ENCODE measurements at regions not wholly inside any gene's neighbourhood (a gene's known extent, or its start where the extent isn't known, plus 50 kb on each side); places are given as distances from the start of the nearest gene placed in this dataset.

DNA sequence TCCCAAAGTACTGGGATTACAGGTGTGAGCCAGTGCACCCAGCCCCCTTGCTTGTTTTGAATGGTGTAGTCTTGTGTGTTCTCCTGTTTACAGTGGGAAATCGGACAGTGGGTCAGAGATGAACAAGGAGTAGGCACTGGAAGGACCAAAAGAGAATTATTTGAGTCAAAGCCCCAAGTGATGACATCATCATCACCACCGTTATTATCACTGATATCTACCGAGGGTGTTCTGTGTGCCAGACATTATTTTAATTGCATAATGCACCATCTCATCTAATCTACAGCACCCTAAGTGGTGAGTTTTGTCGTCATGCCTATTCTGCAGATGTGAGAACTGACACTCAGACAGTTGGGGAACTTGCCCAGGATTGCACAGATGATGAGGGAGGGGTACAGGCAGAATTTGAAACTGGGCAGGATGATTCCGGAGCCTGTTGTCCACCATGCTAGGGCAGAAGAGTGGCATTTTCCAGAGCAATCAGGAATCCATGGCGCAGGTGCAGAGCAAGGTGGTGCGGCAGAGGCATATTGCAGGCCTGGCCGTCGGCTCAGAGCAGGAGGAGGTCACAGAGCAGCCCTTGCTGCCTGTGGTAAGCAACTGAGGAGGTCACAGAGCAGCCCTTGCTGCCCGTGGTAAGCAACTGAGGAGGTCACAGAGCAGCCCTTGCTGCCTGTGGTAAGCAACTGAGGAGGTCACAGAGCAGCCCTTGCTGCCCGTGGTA is 137.0 kb upstream of the HDAC4 start:
- no peaks in the 10 kb centered on the region for H3K4me1 Mint-ChIP-seq (ENCODE audit: low read depth)
- peaks cover 3% of the 10 kb centered on the region for H3K27me3 Mint-ChIP-seq
- H3K36me3 Mint-ChIP-seq, result no peaks in the 10 kb centered on the region
- no peak overlapping the region for H3K4me3 Mint-ChIP-seq
- H3K9me3 Mint-ChIP-seq (ENCODE audit: low read depth), result no peaks in the 10 kb centered on the region
- no peak overlapping the region for H3K27ac Mint-ChIP-seq

DNA sequence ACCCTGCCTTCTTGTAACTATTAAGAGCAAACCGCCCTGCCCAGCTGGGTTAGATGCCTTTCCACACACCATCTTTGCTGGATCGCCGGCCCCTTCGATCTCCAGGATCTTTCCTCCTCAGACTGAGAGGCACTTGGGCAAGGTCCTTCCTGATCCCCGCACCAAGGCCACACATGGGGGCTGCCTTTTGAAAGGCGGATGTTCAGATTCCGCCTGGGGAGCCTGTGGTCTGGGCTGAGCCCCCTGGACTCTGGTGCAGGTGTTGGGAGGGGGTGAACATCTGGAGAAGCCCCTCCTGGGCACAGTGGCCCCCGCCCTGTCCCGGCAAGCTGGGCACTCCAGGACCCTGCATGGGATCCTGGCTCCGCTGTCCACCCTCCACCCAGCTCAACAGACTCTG is 135.4 kb upstream of the HDAC4 start:
- Mint-ChIP-seq H3K27ac (no peak overlapping the region), H3K27me3 (peaks cover 3% of the 10 kb centered on the region), H3K9me3 (ENCODE audit: low read depth) (no peaks in the 10 kb centered on the region), H3K36me3 (no peaks in the 10 kb centered on the region), H3K4me3 (no peak overlapping the region), H3K4me1 (ENCODE audit: low read depth) (no peaks in the 10 kb centered on the region)

DNA sequence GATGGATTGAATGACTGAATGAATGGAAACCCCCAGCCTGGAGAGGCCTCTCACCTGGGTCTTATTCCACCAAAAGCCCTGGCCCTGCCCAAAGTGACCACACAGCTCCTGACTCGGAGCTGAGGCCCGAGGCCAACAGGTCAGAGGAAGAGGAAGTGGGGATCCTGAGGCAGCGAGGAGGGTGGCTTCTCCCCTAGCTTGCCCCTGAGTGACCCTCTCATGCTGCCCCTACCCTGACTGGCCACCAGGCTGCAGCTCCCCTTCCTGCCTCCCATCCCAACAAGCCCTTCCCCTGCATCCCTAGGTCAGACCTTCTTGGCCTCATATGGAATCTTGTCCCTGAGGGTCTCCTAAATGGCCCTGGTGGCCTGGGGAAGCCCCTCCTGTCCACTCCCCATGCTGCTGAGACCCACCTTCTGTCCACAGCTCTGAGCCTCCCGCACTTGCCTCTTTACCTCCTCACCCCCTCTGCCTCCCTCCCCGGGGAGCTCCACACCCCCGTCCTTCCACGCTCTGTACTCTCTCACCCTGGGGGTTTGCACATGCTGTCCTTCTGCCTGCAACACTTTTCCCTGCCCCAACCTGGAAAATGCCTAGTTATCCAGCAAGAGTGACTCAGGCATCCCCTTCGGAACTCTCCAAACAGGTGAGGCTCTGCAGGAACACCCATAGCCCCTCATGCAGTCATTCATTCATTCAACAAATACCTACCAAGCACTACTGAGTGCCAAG is 134.8 kb upstream of the HDAC4 start:
- H3K9me3 Mint-ChIP-seq (ENCODE audit: low read depth), result no peaks in the 10 kb centered on the region
- H3K27me3 Mint-ChIP-seq, result peaks cover 3% of the 10 kb centered on the region
- no peak overlapping the region for H3K4me3 Mint-ChIP-seq
- no peaks in the 10 kb centered on the region for H3K4me1 Mint-ChIP-seq (ENCODE audit: low read depth)
- no peaks in the 10 kb centered on the region for H3K36me3 Mint-ChIP-seq
- H3K27ac Mint-ChIP-seq, result no peak overlapping the region

DNA sequence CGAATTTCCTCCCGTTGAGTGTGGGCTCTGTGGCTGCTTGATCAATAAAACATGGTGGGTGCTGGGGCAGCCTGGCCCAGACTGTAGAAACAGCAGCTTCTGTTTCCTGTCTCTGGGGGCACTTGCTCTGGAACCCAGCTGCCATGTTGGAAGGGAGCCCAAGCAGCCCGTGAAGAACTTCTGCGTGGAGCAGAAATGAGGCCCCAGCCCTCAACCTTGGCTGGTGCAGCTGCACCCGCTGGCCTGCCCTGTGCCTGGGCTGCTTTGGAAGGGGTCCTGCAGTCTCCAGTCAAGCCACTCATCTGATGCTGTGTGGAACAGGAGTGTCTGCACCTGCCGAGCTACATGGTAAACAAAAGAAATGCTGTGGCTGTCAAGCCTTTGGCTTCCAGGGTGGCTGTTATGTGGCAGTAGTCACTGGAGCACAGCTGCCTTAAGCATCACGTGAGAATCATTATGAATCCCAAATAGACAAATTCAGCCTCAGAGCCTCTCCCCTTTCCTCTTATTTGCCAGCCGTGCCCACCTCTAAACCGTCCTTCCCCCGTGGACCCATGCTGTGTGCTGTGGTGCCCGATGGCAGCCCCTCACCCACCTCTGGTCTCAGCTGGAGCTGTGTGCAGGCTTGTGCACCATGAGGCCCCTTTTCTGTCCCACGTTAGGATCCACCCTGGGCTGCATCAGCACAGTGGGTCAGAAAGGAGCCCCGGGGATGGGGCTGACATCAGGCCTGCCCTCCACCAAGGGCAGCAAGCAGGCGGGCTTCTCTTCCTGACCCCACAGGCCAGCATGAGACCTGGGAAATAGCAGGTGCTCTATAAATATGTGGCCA is 134.0 kb upstream of the HDAC4 start:
- Mint-ChIP-seq H3K9me3 (ENCODE audit: low read depth) (no peaks in the 10 kb centered on the region), H3K4me1 (ENCODE audit: low read depth) (no peaks in the 10 kb centered on the region), H3K27ac (no peak overlapping the region), H3K27me3 (peaks cover 3% of the 10 kb centered on the region), H3K4me3 (no peak overlapping the region), H3K36me3 (no peaks in the 10 kb centered on the region)

DNA sequence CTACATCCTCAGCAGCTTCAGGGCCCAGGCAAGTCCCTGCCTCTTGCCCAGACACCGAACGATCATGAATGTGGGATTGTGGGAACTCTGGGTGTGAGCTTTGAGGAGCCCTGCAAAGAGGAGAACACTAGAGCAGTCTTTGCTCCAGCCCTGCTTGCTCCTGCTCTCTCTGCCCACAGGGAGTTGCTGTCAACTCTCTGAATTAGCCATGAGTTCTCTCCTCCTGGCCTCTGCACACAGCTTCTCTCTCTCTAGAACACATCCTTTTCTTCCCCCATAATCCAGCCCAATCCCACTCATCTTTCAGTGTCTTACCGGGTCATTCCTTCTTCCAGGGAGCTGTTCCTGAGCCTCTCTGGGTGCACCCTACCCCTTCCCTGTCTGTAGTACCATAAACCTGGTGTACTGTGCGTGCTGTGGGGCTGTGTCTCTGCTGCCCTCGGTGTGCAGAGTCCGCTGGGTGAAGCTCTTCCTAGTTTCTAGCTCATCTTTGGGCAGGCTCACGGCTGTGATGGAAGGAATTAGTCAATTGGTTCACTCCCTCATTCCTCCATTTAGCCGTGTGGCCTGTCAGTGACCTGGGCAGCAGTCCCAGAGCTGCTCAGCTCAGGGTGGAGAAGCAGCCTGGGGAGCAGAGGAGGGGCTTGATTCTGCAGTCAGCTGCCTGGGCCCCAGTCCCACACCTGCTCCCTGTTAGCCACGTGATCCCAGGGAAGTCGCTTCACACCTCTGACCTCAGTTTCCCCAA is 132.9 kb upstream of the HDAC4 start:
- no peak overlapping the region for H3K27ac Mint-ChIP-seq
- no peaks in the 10 kb centered on the region for H3K9me3 Mint-ChIP-seq (ENCODE audit: low read depth)
- no peak overlapping the region for H3K4me3 Mint-ChIP-seq
- no peaks in the 10 kb centered on the region for H3K36me3 Mint-ChIP-seq
- H3K4me1 Mint-ChIP-seq (ENCODE audit: low read depth), result no peaks in the 10 kb centered on the region
- peaks cover 3% of the 10 kb centered on the region for H3K27me3 Mint-ChIP-seq

DNA sequence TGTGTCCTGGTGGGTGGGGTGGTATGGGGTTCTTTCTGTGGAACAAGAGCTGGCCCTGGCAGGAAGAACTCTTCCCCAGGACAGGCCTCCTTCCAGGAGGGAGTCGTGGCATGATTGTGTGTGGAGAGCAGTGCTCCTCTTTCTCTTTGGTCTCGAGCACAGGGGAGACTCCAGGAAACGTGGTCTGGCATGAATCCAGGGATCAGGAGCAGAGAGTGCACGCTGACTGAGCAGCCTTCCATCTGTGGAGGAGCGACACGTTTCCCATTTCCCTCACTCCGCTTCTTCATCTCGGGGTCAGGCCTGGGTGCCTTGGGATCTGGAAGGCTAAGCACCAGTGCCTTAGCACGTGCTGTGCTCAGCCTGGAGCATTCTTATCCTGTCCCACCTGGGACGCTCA is 132.0 kb upstream of the HDAC4 start:
- Mint-ChIP-seq H3K9me3 (ENCODE audit: low read depth) (no peaks in the 10 kb centered on the region), H3K4me1 (ENCODE audit: low read depth) (no peaks in the 10 kb centered on the region), H3K36me3 (no peaks in the 10 kb centered on the region), H3K4me3 (no peak overlapping the region), H3K27ac (no peak overlapping the region), H3K27me3 (peaks cover 3% of the 10 kb centered on the region)

DNA sequence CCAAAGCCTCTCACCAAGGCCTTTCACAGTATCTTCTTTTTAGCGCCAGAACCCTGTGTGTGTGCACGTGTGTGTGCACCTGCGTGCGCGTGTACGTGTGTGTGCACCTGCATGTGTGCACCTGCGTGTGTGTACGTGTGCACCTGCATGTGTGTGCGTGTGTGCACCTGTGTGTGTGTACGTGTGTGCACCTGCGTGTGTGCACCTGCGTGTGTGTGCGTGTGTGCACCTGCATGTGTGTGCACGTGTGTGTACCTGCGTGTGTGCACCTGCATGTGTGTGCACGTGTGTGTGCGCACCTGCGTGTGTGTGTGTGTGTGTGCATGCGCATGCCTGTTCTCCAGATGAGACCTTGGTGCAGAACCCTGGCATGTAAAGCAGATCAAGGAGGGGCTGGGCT is 131.4 kb upstream of the HDAC4 start:
- Mint-ChIP-seq H3K4me3 (no peak overlapping the region), H3K4me1 (ENCODE audit: low read depth) (no peaks in the 10 kb centered on the region), H3K27ac (no peak overlapping the region), H3K27me3 (peaks cover 3% of the 10 kb centered on the region), H3K36me3 (no peaks in the 10 kb centered on the region), H3K9me3 (ENCODE audit: low read depth) (no peaks in the 10 kb centered on the region)

DNA sequence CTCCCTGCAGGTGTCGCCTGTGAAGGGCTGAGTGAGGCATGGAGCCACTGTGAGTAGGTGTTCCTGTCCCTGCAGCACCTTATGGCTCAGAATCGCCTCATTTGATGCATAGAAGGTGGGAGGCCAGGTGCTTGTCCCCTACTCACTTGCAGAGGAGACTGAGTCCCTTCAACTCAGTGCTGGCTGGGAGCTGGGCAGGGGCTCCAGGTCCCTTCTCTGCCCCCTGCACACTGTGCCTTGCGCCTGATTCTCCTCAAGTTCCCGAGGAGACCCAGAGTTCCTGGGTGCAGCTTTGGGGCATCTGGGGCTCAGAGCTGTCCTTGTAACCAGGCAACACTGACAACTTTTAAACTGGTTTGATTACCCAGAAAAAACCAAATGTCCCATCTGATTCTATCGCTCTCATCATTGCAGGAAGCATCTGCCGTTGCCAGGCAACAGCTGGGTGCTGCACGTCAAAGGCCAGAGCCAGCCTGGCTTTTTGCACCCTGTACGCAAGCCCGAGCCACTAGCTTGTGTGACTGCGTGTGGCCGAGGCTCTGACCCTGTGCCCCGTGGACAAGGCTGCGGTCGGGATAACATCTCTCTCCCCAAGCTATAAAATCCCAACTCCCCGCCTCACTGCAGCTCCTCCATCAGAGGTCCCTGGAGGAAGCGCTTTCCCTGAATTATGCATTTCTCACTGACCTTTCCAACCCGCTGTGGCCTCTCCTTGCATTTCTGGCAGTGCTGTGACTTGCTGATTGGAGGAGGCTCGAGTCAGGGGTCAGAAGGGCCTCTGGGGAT is 130.8 kb upstream of the HDAC4 start:
- H3K4me1 Mint-ChIP-seq (ENCODE audit: low read depth), result no peaks in the 10 kb centered on the region
- no peak overlapping the region for H3K4me3 Mint-ChIP-seq
- no peaks in the 10 kb centered on the region for H3K36me3 Mint-ChIP-seq
- H3K9me3 Mint-ChIP-seq (ENCODE audit: low read depth), result no peaks in the 10 kb centered on the region
- H3K27me3 Mint-ChIP-seq, result peaks cover 3% of the 10 kb centered on the region
- H3K27ac Mint-ChIP-seq, result no peak overlapping the region

DNA sequence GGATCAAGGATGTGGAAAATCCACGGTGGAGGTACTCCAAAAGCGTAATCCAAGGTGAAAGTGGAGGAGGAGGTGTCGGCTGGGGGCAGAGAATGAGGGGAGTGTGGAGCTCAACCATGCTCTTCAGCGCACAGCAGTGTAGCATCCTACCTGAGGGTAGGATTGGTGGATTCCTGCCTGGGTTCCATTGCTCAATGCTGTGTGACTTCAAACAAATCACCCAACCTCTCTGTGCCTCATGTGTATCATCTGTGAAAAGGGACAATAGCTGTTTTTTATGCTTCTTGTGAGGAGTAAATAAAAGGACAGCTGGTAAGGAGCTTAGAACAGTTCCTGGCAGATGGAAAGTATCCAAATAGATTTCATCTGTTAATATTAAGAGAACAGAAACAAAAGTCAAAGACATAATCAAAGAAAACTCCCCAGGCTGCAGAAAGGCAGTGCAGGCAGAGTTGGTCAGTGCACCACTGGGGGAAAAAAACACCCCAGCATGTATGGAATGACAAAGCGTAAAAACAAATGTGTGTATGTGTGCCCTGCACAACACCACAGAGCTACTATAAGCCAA is 130.0 kb upstream of the HDAC4 start:
- Mint-ChIP-seq H3K27ac (no peak overlapping the region), H3K4me1 (ENCODE audit: low read depth) (no peaks in the 10 kb centered on the region), H3K27me3 (peaks cover 3% of the 10 kb centered on the region), H3K9me3 (ENCODE audit: low read depth) (no peaks in the 10 kb centered on the region), H3K36me3 (no peaks in the 10 kb centered on the region), H3K4me3 (no peak overlapping the region)

DNA sequence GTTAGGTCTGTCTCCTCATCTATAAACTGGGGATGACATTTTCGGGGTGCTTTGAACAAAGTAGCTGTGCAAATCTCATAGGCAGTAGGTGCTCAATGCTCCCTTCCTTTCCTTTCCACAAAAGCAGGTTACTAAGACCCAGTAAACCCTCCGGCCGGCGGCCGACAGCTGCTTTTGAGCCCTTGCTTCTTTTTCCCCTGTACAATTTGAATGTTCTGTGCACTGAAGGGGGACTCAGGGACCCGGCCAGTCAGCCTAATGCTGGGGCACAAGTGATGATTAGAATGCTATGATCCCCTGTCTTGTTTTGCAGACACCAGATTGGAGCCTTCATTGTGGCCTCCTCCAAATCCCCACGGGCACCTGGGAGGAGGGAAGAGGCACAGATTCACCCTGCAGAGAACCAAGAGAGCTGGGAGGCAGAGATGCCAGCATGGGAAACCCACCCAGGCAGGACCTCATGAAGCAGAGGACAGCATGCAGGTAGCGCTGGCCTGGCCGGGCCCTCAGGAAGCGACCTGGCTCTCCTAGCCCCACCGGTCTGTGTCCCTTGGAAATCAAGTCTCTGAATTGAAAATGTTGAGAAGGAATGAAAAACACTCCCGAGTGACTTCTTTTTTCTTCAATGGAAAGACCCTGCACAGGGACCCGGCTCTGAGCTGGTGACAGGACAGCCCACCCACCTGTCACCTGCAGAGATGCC is 128.6 kb upstream of the HDAC4 start:
- no peak overlapping the region for H3K27ac Mint-ChIP-seq
- peaks cover 3% of the 10 kb centered on the region for H3K27me3 Mint-ChIP-seq
- H3K4me3 Mint-ChIP-seq, result no peak overlapping the region
- H3K4me1 Mint-ChIP-seq (ENCODE audit: low read depth), result no peaks in the 10 kb centered on the region
- H3K36me3 Mint-ChIP-seq, result no peaks in the 10 kb centered on the region
- H3K9me3 Mint-ChIP-seq (ENCODE audit: low read depth), result no peaks in the 10 kb centered on the region

DNA sequence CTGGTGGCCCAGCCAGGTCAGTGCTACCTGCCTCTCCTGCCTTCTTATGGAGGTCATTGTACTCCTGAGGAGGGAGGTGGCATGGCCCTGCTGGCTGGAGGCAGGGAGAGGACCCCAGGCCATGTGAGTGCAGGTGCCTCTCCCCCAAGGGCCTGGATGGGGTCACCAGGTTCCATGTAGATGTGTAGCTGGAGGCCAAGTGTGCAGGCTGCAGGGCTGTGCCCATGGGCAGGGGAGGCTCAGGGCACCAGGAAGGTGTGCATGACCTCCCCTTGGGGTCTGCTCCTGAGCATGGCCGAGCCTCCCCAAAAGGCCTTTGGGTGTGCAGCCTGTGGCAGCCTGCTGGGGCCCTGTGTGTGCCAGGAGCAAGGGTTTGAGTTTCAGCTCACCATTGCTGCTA is 128.1 kb upstream of the HDAC4 start:
- no peaks in the 10 kb centered on the region for H3K4me1 Mint-ChIP-seq (ENCODE audit: low read depth)
- no peak overlapping the region for H3K4me3 Mint-ChIP-seq
- H3K9me3 Mint-ChIP-seq (ENCODE audit: low read depth), result no peaks in the 10 kb centered on the region
- no peaks in the 10 kb centered on the region for H3K27me3 Mint-ChIP-seq
- H3K36me3 Mint-ChIP-seq, result no peaks in the 10 kb centered on the region
- H3K27ac Mint-ChIP-seq, result no peak overlapping the region

DNA sequence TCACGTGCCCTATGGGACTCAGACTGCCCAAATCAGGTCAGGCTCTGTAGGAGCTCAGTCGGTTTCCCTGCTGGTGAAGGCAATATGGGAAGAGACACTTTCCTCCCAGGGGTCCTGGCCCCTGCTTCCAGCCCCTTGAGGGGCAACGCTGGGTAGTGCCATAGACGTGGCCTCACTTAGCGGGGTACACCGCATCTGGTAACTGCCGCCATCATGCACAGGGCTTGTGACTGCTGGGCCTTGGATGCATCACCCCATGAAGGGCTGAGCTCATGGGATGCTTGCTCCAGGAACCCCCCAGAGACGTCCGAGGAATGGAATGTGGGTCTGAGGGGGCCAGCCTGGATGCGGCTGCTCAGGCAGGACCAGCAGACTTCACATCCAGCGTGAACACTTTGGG is 127.3 kb upstream of the HDAC4 start:
- Mint-ChIP-seq H3K9me3 (ENCODE audit: low read depth) (no peaks in the 10 kb centered on the region), H3K4me3 (no peak overlapping the region), H3K36me3 (no peaks in the 10 kb centered on the region), H3K4me1 (ENCODE audit: low read depth) (no peaks in the 10 kb centered on the region), H3K27ac (no peak overlapping the region), H3K27me3 (no peaks in the 10 kb centered on the region)

DNA sequence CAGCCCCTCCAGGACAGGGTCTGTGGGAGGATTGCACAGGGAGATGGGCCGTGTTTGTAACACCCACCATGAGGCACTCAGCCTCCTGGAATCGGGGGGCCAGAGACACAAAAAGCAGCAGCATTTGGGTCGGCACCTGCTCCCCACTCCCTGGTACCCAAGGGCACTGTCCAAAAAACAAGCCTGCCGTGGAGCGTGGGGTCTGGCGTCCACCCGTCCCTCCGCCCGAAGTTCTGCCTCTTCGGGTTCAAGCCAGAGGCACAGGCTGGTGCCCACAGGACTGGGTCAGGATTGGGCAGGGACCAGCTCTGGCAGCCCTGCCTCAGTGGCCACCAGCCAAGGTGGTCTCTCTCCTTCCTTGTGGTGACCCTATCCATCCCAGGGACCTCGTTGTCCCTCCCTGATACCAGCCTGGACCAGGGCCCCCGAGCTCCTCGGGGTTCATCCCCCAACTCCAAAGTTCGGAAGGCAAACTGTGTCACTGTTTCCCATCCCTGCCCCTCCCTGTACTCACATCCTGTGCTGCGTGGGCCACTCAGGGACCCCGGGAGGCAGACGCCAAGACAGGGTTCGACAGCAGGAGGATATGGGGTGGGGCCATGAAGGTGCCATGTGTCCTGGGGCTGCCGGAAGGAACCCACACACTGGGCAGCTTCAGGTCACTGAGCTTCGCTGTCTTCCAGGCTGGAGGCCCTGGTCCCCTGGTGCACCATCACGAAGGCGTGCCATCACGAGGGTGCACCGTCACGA is 126.0 kb upstream of the HDAC4 start:
- no peaks in the 10 kb centered on the region for H3K9me3 Mint-ChIP-seq (ENCODE audit: low read depth)

More for the DNA sequence above, 126.0 kb upstream of the HDAC4 start:
- H3K36me3 Mint-ChIP-seq, result no peaks in the 10 kb centered on the region
- H3K27me3 Mint-ChIP-seq, result no peaks in the 10 kb centered on the region
- H3K4me3 Mint-ChIP-seq, result no peak overlapping the region
- H3K27ac Mint-ChIP-seq, result no peak overlapping the region
- H3K4me1 Mint-ChIP-seq (ENCODE audit: low read depth), result no peaks in the 10 kb centered on the region
